Suppressor macrophage treated with lipopolysaccharide for 4 hours (primary cell): ENCODE measurements at regions not wholly inside any gene's neighbourhood (a gene's known extent, or its start where the extent isn't known, plus 50 kb on each side); places are given as distances from the start of the nearest gene placed in this dataset.

ENCODE experiments used
- DNase-seq: peaks from one replicate; pipeline ENCODE4 v3.0.0-alpha.2; 2020

GRCh38 chr13:44024167-44024845 is 144.6 kb downstream of the LACC1 start:
- DNase-seq: no peak

GRCh38 chr13:44024846-44025195 is 145.1 kb downstream of the LACC1 start:
- peak; percentile 76 for DNase-seq

GRCh38 chr13:44026194-44026593 is 146.5 kb downstream of the LACC1 start:
- DNase-seq: no peak

- DNase-seq: no peak
These were observed 149.0 kb downstream of the LACC1 start for GRCh38 chr13:44028734-44029133.

- no peak for DNase-seq
These were observed 150.9 kb downstream of the LACC1 start for GRCh38 chr13:44030615-44031014.

- DNase-seq: no peak
These were observed 151.9 kb downstream of the LACC1 start for GRCh38 chr13:44031555-44031954.

- DNase-seq: no peak
These were observed 153.1 kb downstream of the LACC1 start for GRCh38 chr13:44032802-44033201.

- DNase-seq: no peak
These were observed 155.7 kb downstream of the LACC1 start for GRCh38 chr13:44035400-44035799.

GRCh38 chr13:44040070-44040817 is 160.5 kb downstream of the LACC1 start:
- DNase-seq: peak; percentile 26

- peak; percentile 7 for DNase-seq
These were observed 161.1 kb downstream of the LACC1 start for GRCh38 chr13:44040818-44041100.

GRCh38 chr13:44044547-44045179 is 165.0 kb downstream of the LACC1 start:
- DNase-seq: no peak

GRCh38 chr13:44045180-44045562 is 165.5 kb downstream of the LACC1 start:
- DNase-seq: no peak

- no peak for DNase-seq
These were observed 166.7 kb downstream of the LACC1 start for GRCh38 chr13:44046428-44046827.

GRCh38 chr13:44048326-44048725 is 168.6 kb downstream of the LACC1 start:
- no peak for DNase-seq

GRCh38 chr13:44049081-44049945 is 169.6 kb downstream of the LACC1 start:
- DNase-seq: peak; percentile 38

- DNase-seq: peak; percentile 49
These were observed 170.9 kb downstream of the LACC1 start for GRCh38 chr13:44050450-44051063.

- no peak for DNase-seq
These were observed 171.7 kb downstream of the LACC1 start for GRCh38 chr13:44051405-44051804.

GRCh38 chr13:44051918-44052675 is 172.4 kb downstream of the LACC1 start:
- peak; percentile 29 for DNase-seq

GRCh38 chr13:44052780-44053184 is 173.1 kb downstream of the LACC1 start:
- DNase-seq: no peak

GRCh38 chr13:44053208-44053607 is 173.5 kb downstream of the LACC1 start:
- no peak for DNase-seq

- DNase-seq: no peak
These were observed 174.8 kb downstream of the LACC1 start for GRCh38 chr13:44054525-44054924.

- peak; percentile 9 for DNase-seq
These were observed 176.0 kb downstream of the LACC1 start for GRCh38 chr13:44055681-44056080.
